Caco-2 (cell line): ENCODE measurements at regions not wholly inside any gene's neighbourhood (a gene's known extent, or its start where the extent isn't known, plus 50 kb on each side); places are given as distances from the start of the nearest gene placed in this dataset.

Experiments used
- BruUV-seq: library from RNA; stranded (reverse); fragments of 400-500 nt; replicated peaks from 2 replicates; lab custom pipeline; 2021; lab: Mats Ljungman, UMichigan
- CTCF ChIA-PET: fragments of 300-600 bp; sonication (Branson Sonifier 250); formaldehyde crosslinking; loops from one replicate; lab custom pipeline; 2022; ENCODE audit warnings: antibody characterized with exemption; lab: Charles Lee
- POLR2A ChIA-PET: fragments of 300-600 bp; sonication (Branson Sonifier 250); formaldehyde crosslinking; loops from one replicate; lab custom pipeline; 2022; ENCODE audit warnings: antibody characterized with exemption; lab: Charles Lee
- DNase-seq, 2 experiments: peaks; one replicate each; pipeline versions ENCODE4 v3.0.0 to v3.0.0-alpha.2; 2020 to 2022
- H3K27me3 ChIP-seq: replicated peaks from 2 replicates; pipeline ENCODE4 v1.6.0; 2011; ENCODE audit warnings: low read length; ENCODE audit not compliant: control insufficient read depth, insufficient read depth
- H3K36me3 ChIP-seq: 2 replicates; pipeline ENCODE4 v1.5.1; 2011; ENCODE audit warnings: low read length; ENCODE audit not compliant: control insufficient read depth, insufficient read depth
- H3K4me1 ChIP-seq: fragments of 250-450 bp; sonication (Bioruptor Pico); 2 replicates; pipeline ENCODE4 v1.5.1; 2020; ENCODE audit warnings: mild to moderate bottlenecking
- H3K4me3 ChIP-seq: 2 replicates; pipeline ENCODE4 v1.5.1; 2011; ENCODE audit warnings: low read depth, mild to moderate bottlenecking, control low read depth, low read length
- H3K9me3 ChIP-seq: fragments of 250-450 bp; sonication (Bioruptor Pico); 2 replicates; pipeline ENCODE4 v1.5.1; 2020; ENCODE audit warnings: mild to moderate bottlenecking, moderate library complexity
- H3K27ac Mint-ChIP-seq: one replicate; pipeline ENCODE4 v1.8.0; 2022; ENCODE audit warnings: mixed read lengths; ENCODE audit not compliant: unreplicated experiment
- H3K27me3 Mint-ChIP-seq: one replicate; pipeline ENCODE4 v1.8.0; 2022; ENCODE audit warnings: mixed read lengths; ENCODE audit not compliant: insufficient read depth, unreplicated experiment
- H3K36me3 Mint-ChIP-seq: one replicate; pipeline ENCODE4 v1.8.0; 2022; ENCODE audit warnings: mild to moderate bottlenecking, mixed read lengths; ENCODE audit not compliant: insufficient read depth, unreplicated experiment
- H3K4me1 Mint-ChIP-seq: one replicate; pipeline ENCODE4 v1.8.0; 2022; ENCODE audit warnings: low read depth, mixed read lengths; ENCODE audit not compliant: unreplicated experiment
- H3K4me3 Mint-ChIP-seq: one replicate; pipeline ENCODE4 v1.8.0; 2022; ENCODE audit warnings: mild to moderate bottlenecking, moderate library complexity, mixed read lengths; ENCODE audit not compliant: unreplicated experiment
- H3K9me3 Mint-ChIP-seq: one replicate; pipeline ENCODE4 v1.8.0; 2022; ENCODE audit warnings: mixed read lengths; ENCODE audit not compliant: unreplicated experiment
- CTCF ChIP-seq, 2 experiments: fragments of 200-600 bp in 1 of 2; IDR thresholded peaks; 1 replicate in 1 of 2; 2 replicates in 1 of 2; pipeline versions ENCODE4 v1.5.1 to v1.8.0; 2011 to 2022; ENCODE audit warnings: antibody characterized with exemption in 1 of 2, control low read depth in 1 of 2, inconsistent platforms in 1 of 2, low read depth in 1 of 2, low read length in 1 of 2, mild to moderate bottlenecking in 1 of 2, moderate library complexity in 1 of 2; ENCODE audit not compliant: insufficient read depth in 1 of 2, severe bottlenecking in 1 of 2, unreplicated experiment in 1 of 2
- intact Hi-C: fragments of 100-400 bp; cut with micrococcal nuclease; formaldehyde crosslinking; loops from one replicate; pipeline ENCODE4 v1.10.0; 2022; ENCODE audit not compliant: unreplicated experiment

GRCh38 chr22:47274196-47274595, 511.7 kb downstream of the TBC1D22A start:
- H3K27ac Mint-ChIP-seq: no peak overlapping the region
- ChIA-PET POLR2A (no interaction called here), CTCF (no interaction called here)
- H3K4me1 Mint-ChIP-seq: no peaks in the 10 kb centered on the region
- H3K27me3 ChIP-seq: peaks cover 1% of the 10 kb centered on the region; the same call in 1 of the 2 replicates
- H3K36me3 ChIP-seq: no peaks in the 10 kb centered on the region
- H3K4me3 Mint-ChIP-seq: no peak overlapping the region
- intact Hi-C loops: no loop called here
- no peaks in the 10 kb centered on the region for H3K9me3 Mint-ChIP-seq
- H3K4me3 ChIP-seq: no peak overlapping the region
- H3K36me3 Mint-ChIP-seq: no peaks in the 10 kb centered on the region
- no peak for DNase-seq
- BruUV-seq: no TSS peak
- H3K9me3 ChIP-seq: no peaks in the 10 kb centered on the region
- H3K4me1 ChIP-seq: no peaks in the 10 kb centered on the region
- no peak for TF ChIP-seq CTCF (IDR thresholded peaks at IDR 0.05; ENCODE audit: insufficient read depth in 1 of 2, low read depth in 1 of 2, low read length in 1 of 2, severe bottlenecking in 1 of 2, unreplicated experiment in 1 of 2)
- peaks cover 15% of the 10 kb centered on the region for H3K27me3 Mint-ChIP-seq

GRCh38 chr22:47270463-47271135, 508.1 kb downstream of the TBC1D22A start:
- H3K27me3 Mint-ChIP-seq: peaks cover 4% of the 10 kb centered on the region
- H3K9me3 ChIP-seq: no peaks in the 10 kb centered on the region
- no TSS peak for BruUV-seq
- no peak overlapping the region for H3K27ac Mint-ChIP-seq
- no peaks in the 10 kb centered on the region for H3K4me1 Mint-ChIP-seq
- TF ChIP-seq CTCF (IDR thresholded peaks at IDR 0.05; ENCODE audit: insufficient read depth in 1 of 2, low read depth in 1 of 2, low read length in 1 of 2, severe bottlenecking in 1 of 2, unreplicated experiment in 1 of 2): no peak
- H3K4me3 ChIP-seq: no peak overlapping the region
- DNase-seq: no peak
- H3K36me3 ChIP-seq: no peaks in the 10 kb centered on the region
- H3K9me3 Mint-ChIP-seq: no peaks in the 10 kb centered on the region
- ChIA-PET POLR2A (no interaction called here), CTCF (no interaction called here)
- no peak overlapping the region for H3K4me3 Mint-ChIP-seq
- intact Hi-C loops: no loop called here
- H3K27me3 ChIP-seq: no peaks in the 10 kb centered on the region
- no peaks in the 10 kb centered on the region for H3K4me1 ChIP-seq
- no peaks in the 10 kb centered on the region for H3K36me3 Mint-ChIP-seq

- TF ChIP-seq CTCF (IDR thresholded peaks at IDR 0.05; ENCODE audit: insufficient read depth in 1 of 2, low read depth in 1 of 2, low read length in 1 of 2, severe bottlenecking in 1 of 2, unreplicated experiment in 1 of 2): no peak
- BruUV-seq: no TSS peak
- DNase-seq: no peak
These were observed 507.2 kb downstream of the TBC1D22A start for GRCh38 chr22:47269516-47270088.

More at GRCh38 chr22:47269516-47270088, 507.2 kb downstream of the TBC1D22A start:
- Mint-ChIP-seq H3K9me3 (peaks cover 9% of the 10 kb centered on the region), H3K27me3 (peaks cover 5% of the 10 kb centered on the region), H3K36me3 (no peaks in the 10 kb centered on the region), H3K27ac (no peak overlapping the region), H3K4me3 (no peak overlapping the region), H3K4me1 (no peaks in the 10 kb centered on the region)
- H3K9me3 ChIP-seq: no peaks in the 10 kb centered on the region
- no peaks in the 10 kb centered on the region for H3K36me3 ChIP-seq
- no peak overlapping the region for H3K4me3 ChIP-seq
- no peaks in the 10 kb centered on the region for H3K4me1 ChIP-seq
- CTCF ChIA-PET: no interaction called here
- no peaks in the 10 kb centered on the region for H3K27me3 ChIP-seq
- intact Hi-C loops: no loop called here
- POLR2A ChIA-PET: no interaction called here
